ENCODE measurements at regions not wholly inside any gene's neighbourhood (a gene's known extent, or its start where the extent isn't known, plus 50 kb on each side); places are given as distances from the start of the nearest gene placed in this dataset.

- no peak for TF ChIP-seq CTCF (IDR thresholded peaks at IDR 0.05)
- TF ChIP-seq POLR2A (IDR thresholded peaks at IDR 0.05), result no peak
These were observed 207.7 kb upstream of the CRIM1 start for GRCh38 chr2:36147670-36148390.
